NCI-H1105 treated with DMSO at 0.1 percent for 48 hours (cell line): ENCODE measurements at regions not wholly inside any gene's neighbourhood (a gene's known extent, or its start where the extent isn't known, plus 50 kb on each side); places are given as distances from the start of the nearest gene placed in this dataset.
A peak's percentile ranks its signal among the peaks of the same experiment; 100 is the strongest.

Source experiments
- DNase-seq: peaks from one replicate; lab custom pipeline; 2025; lab: John Stamatoyannopoulos, UW

- DNase-seq, result no peak
Observed at GRCh38 chr5:107325866-107326265, 344.9 kb downstream of the EFNA5 start.

GRCh38 chr5:107324809-107325208 is 345.9 kb downstream of the EFNA5 start:
- DNase-seq, result no peak

- no peak for DNase-seq
Observed at GRCh38 chr5:107324071-107324470, 346.7 kb downstream of the EFNA5 start.

GRCh38 chr5:107323536-107323935 is 347.2 kb downstream of the EFNA5 start:
- DNase-seq, result no peak

- DNase-seq, result no peak
Observed at GRCh38 chr5:107322936-107323335, 347.8 kb downstream of the EFNA5 start.

- no peak for DNase-seq
Observed at GRCh38 chr5:107321906-107322305, 348.8 kb downstream of the EFNA5 start.

GRCh38 chr5:107320846-107321245 is 349.9 kb downstream of the EFNA5 start:
- DNase-seq, result no peak

- no peak for DNase-seq
Observed at GRCh38 chr5:107320376-107320775, 350.4 kb downstream of the EFNA5 start.

GRCh38 chr5:107319901-107320300 is 350.8 kb downstream of the EFNA5 start:
- DNase-seq, result no peak

GRCh38 chr5:107314330-107314729 is 356.4 kb downstream of the EFNA5 start:
- DNase-seq, result no peak

GRCh38 chr5:107313921-107314320 is 356.8 kb downstream of the EFNA5 start:
- no peak for DNase-seq

GRCh38 chr5:107313098-107313497 is 357.6 kb downstream of the EFNA5 start:
- no peak for DNase-seq

- no peak for DNase-seq
Observed at GRCh38 chr5:107310181-107310580, 360.6 kb downstream of the EFNA5 start.

- DNase-seq, result no peak
Observed at GRCh38 chr5:107306594-107306993, 364.1 kb downstream of the EFNA5 start.

GRCh38 chr5:107306002-107306401 is 364.7 kb downstream of the EFNA5 start:
- DNase-seq, result no peak

- DNase-seq, result no peak
Observed at GRCh38 chr5:107304684-107305083, 366.1 kb downstream of the EFNA5 start.

- no peak for DNase-seq
Observed at GRCh38 chr5:107303171-107303968, 367.4 kb downstream of the EFNA5 start.

GRCh38 chr5:107302441-107302840 is 368.3 kb downstream of the EFNA5 start:
- no peak for DNase-seq

GRCh38 chr5:107301999-107302398 is 368.7 kb downstream of the EFNA5 start:
- DNase-seq, result no peak

- DNase-seq, result no peak
Observed at GRCh38 chr5:107300721-107301327, 369.9 kb downstream of the EFNA5 start.

GRCh38 chr5:107296572-107296971 is 374.2 kb downstream of the EFNA5 start:
- DNase-seq, result no peak

GRCh38 chr5:107295914-107296313 is 374.8 kb downstream of the EFNA5 start:
- peak; percentile 39 for DNase-seq

GRCh38 chr5:107294669-107295068 is 376.1 kb downstream of the EFNA5 start:
- DNase-seq, result no peak

GRCh38 chr5:107294211-107294550 is 376.6 kb downstream of the EFNA5 start:
- DNase-seq, result no peak
